ENCODE measurements at regions not wholly inside any gene's neighbourhood (a gene's known extent, or its start where the extent isn't known, plus 50 kb on each side); places are given as distances from the start of the nearest gene placed in this dataset.

DNA sequence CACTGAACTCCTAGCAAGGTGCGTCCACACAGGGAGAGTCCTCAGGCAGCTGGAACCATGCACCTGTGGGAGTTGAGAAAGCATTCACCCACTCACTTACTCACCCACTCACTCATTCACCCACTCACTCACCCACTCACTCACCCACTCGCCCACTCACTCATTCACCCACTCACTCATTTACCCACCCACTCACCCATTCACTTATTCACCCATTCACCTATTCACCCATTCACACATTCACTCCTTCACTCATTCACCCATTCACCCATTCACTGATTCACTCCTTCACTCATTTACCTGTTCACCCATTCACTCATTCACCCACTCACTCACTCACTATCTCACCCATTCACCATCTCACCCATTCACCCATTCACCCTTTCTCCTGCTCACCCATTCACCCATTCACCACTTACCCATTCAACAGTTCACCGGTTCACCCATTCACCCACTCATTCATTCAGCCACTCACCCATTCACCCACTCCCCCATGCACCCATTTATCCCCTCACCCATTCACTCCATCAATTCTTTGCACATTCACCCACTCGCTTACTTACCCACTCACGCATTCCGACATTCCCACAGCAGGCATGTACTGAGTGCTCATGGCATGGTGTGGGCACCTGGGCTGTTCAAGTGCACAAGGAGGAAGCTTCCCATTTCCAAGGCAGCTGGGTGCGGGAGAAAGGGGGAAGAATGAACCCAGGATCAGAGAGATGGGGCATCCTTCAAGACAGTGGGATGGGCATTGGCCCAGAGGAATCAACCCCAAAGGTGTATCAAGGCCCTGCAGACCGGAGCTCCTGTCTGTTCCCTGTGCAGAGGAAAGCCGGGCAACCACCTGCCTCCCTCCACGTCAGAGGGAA is 135.2 kb upstream of the C14orf180 start:
- no peak for DNase-seq

DNA sequence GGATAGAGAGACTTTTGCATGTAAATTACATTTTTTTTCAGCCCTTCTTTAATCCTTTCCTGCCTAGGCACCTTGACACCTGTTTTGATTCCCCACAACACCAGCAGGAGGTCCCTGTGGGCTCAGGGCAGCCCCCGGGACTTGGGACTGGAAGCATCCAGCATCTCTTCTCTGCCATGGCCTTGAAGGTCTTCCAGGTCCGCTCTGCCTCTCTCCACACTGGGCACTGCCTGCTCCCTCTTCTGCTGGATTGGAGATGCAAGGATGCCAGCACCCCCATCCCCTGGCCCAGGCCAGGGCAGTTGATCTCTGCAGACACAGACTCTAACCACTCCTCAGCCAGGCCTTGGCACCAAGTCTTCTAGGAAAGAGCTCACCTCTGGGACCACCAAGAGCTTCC is 134.5 kb upstream of the C14orf180 start:
- no peak for DNase-seq

DNA sequence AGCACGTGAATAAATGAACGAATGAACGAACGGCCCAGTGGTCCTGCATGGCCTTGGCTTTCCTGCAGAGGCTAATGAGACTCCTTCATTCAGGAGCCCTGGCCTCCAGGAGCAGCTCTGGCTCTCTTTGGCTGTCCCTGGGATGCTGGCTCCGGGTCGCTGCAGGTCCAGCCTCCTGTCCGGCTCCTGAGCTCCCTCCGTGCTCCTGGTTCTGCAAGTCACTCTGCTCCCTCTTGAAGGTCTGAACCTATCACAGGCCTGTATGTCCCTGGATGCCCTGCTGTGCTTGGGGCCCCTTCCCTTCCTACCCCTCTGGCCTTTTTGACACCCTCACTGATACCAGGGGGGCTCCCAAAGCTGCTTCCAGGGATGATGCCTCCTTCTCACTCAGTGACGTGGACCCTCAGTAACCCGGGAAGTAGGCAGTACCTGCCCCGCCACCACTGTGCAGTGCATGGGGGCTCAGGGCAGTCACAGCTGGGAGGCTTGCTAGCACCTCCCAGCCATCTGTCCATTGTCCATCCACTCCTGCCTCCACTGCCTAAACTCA is 133.7 kb upstream of the C14orf180 start:
- peak in 1 of 2 experiments; percentile 67 for DNase-seq

DNA sequence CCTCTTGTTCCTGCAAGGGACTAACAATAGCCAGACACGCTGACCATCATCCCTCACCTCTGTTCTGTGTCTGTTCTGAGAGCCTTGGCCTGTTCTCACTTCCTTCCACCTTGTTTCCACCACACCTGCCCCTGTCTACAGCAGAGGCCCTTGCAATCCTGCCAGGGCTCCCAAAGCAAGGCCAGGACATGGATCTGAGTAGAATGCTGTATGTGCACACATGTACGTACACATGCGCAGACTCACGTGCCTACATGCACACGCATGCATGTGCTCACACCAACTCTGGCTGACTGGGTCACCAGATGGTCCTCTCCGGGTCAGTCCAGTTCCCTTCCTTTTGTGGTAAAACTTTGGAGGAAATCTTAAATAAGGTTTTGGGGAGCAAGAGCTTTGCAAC is 133.0 kb upstream of the C14orf180 start:
- no peak for DNase-seq

DNA sequence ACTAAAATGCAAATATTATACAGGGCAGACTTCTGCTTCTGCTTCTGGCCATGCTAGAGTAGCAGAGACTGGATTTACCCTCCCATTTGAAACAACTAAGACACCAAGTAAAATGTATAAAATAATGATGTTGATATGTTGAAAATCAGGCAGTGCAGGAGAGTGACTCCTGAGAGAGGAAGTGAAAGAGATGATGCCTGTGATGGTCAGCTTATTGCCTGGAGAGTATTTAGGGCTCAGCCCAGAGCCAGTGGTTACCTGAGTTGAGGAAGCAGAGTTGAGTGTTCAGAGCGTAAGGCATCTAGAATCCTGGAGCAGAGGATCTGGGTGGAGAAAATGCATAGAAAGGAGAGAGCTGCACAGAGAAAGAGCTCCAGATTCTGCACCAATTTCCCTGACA is 131.8 kb upstream of the C14orf180 start:
- no peak for DNase-seq

DNA sequence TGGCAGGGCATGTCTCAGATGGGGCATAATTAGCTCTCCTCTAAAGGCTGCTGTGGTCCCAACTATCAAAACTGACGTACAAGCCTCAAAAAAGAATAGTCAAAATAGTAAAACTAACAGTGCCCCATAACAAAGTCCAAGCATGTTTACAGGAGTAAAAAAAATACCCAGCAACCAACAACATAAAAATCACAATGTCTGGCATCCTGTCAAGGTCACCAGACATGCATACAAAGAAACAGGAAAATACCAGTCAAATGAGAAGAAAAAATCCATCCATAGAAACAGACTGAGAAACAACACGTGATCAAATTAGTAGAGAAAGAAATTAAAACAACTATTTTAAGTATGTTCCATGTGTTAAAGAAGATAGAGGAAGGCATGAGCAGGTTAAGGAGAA is 131.2 kb upstream of the C14orf180 start:
- no peak for DNase-seq

DNA sequence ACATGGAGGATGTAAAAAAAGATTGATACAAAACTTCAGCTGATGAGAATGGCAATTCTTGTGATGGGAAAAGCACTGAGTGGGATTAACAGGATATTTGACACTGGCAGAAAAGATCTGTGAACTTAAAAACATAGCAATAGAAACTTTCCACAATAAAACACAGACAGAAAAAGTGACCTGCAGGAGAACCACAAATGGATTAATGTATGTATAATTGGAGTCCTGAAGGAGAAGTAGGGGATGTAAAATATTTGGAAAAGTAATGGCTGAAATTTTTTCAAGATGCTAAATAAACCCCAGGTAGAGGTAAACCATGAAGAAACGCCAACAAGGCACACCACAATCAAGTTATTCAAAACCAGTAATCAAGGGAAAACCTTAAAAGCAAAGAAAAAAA is 130.8 kb upstream of the C14orf180 start:
- no peak for DNase-seq

DNA sequence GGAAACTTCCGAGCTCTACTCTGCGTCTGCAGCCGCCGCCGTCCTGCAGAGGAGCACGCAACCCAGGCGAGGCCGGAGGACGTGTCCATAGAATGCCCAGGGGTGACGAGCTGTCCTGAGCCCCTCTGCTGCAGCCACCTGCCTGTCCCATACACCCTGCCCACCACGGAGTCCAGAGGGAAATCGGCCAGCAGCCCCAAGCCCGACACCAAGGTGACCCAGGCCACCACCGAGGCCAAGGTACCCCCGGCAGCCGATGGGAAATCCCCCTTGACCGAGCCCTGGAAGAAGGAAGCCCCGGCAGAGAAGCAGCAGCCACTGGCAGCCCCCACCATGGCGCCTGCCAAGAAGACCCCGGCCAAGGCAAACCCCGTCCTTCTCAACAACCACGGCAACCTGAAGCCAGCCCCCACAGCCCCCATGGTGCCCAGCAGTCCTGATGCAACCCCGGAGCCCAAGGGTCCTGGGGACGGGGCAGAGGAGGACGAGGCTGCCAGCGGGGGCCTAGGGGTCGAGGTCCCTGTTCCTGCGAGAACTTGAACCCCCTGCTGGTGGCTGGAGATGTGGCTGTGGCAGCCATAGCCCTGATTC is 128.7 kb upstream of the C14orf180 start:
- DNase-seq: no peak

DNA sequence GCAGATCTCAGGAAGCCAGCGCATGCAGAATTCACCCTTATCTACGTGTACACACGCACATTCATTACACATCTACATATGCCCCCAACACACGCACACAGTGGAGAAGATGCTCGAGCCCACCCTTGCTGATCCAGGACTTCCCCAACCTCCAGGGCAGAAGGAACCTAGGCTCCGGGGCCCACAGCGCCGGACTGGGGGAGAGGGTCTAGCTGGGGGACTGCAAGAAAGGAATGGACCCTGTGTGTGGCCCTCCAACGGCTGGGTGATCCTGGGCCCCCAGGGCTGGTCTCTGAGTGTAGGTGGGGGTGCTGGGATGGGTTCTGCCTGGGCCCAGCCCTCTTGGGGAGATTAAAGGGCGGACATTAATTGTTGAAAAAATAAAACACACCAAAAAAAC is 128.1 kb upstream of the C14orf180 start:
- no peak for DNase-seq

DNA sequence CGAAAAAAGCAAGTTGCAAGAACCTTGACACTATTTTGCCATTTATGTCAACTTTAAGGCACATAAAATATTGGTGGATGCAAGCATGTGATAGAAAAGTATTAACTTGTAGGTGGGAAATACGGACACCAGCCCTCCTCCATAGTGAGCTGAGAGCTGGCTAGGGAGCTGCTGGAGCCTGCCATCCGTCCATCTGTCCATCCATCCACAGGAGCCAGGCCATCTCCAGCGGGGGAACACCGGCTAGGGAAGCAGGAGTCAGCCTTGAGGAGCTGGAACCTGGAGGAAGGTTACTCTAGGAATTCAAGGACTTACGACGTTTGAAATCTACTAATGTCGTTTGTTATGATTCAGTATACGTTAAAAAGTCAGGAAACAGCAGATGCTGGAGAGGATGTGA is 120.7 kb upstream of the C14orf180 start:
- no peak for DNase-seq

DNA sequence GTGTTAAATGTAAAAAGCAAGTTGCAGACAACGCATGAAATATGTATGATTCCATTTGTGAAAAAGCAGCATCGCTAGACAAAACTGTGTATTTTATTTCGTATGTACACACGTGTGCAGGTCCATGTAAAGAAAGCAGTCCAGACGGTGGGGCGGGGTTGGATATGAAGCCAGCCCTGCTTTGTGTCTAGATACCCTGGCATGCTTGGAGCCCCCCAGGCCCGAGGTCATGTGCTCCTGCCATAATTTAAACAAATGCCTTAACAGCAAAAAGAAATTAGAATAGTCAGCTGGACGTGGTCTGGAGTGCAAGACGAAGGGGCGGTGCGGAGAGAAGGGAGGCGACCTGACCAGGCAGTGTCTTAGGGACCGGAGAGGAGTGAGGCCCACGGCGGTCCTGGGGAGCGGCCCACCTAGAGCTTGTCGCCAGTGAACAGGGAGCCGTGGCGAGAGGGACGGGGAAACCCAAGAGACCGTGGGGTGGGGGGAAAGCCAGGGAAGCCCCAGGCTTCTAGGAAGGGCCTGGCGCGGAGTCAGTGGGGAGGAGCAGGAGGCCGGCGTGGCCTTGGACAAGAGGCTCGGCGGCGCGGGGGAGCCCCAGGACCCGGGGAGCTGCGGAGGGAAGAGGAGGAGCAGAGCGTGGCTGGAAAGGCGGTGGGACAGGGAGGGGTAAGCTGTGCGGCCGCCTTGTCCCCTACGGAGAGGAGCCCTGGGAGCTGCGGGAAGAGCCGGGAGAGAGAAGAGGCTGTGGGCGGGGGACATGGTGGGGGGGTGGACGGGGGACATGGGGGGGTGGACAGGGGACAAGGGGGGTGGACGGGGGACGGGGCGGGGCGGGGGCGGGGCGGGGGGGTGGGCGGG is 118.5 kb upstream of the C14orf180 start:
- no peak for DNase-seq

DNA sequence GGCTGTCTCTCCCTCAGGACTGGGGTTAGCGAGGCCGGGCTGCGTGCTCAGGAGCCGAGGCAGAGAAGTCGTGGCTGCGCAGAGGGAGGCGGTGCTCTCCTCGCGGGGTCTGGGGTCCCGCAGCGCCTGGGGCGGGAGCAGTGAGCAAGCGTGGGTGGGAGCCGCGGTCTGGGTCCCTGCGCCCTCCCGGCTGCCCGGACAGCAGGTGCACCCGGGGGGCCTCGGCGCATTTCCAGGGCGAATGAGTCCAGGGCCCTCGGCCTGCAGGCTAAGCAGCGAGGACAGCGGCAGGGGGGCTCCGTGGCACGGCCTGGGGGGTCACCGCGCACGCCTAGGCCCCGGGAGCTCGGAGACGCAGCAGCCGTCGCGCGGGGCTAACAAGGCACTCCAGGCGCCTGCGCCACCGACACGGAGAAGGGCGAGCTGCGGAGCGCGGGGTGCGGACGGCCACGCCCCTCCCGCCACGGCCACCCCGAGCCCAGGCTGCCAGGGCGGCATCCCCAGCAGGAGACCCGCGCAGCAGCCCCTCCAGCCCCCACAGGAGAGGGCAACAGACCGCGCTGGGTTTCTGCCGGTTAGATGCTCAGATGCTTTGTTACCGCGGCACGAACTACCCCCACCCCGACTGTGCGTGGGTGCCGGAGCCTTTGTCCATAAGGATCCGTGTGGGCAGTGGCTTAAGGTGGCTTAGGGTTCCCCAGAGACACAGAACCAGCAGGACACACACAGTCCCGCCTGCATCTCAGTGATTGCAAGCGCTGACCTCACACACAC is 117.7 kb upstream of the C14orf180 start:
- peak; percentile 20 to 49 for DNase-seq

DNA sequence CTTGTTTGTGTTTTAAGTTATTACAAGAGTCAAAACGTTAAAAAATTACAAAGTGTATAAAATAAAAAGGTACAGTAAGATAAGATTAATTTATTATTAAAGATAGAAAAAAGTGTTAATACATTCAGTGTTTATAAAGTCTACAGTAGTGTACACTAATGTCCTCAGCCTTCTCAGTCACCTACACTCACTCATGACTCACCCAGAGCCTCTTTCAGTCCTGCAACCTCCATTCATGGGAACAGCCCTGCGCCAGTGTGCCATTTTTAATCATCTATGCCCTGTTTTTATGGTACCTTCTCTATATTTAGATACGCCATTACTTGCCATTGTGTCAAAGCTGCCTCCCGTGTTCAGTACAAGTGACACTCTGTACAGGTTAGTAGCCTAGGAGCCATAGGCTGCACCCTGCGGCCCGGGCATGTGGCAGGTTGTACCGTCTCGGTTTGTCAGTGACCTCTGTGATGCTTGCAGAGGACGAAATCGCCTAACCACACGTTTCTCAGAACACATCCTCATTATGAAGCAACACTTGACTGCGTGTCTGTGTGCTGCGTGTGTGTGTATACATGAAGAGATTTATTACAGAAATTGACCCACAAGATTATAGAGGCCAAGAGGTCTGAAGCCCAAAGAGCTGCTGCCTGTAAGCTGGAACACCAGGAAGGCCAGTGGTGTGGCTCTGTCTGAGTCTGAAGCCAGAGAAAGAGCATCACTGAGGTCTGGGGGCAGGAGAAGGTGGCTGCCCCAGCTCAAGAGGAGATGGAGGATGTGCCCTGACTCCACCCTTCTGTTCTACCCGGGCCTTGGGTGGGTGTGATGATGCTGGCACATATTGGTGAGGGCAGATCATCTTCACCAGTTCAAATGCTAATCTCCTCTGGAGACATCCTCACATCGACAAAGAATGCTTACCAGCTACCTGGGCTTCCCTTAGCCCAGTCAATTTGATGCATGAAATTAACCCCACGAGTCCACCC is 116.6 kb upstream of the C14orf180 start:
- no peak for DNase-seq

DNA sequence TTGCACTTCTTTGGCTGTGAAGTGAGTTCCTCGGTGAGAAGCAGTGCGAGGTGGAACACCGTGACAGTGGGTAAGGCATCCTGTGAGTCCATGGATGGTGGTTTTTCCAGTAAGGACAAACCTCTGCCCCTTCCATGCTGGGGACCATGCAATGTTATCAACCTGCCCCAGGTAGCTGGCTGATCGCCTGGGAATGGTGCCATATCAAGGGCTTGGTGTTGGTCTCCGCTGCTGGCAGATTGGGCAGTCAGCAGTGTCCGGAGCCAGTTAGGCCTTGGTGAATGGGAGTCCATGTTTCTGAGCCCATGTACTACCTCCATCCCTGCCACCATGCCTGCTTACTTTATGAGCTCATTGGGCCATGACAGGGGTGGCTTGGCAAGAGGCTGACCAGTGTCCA is 114.7 kb upstream of the C14orf180 start:
- no peak for DNase-seq

DNA sequence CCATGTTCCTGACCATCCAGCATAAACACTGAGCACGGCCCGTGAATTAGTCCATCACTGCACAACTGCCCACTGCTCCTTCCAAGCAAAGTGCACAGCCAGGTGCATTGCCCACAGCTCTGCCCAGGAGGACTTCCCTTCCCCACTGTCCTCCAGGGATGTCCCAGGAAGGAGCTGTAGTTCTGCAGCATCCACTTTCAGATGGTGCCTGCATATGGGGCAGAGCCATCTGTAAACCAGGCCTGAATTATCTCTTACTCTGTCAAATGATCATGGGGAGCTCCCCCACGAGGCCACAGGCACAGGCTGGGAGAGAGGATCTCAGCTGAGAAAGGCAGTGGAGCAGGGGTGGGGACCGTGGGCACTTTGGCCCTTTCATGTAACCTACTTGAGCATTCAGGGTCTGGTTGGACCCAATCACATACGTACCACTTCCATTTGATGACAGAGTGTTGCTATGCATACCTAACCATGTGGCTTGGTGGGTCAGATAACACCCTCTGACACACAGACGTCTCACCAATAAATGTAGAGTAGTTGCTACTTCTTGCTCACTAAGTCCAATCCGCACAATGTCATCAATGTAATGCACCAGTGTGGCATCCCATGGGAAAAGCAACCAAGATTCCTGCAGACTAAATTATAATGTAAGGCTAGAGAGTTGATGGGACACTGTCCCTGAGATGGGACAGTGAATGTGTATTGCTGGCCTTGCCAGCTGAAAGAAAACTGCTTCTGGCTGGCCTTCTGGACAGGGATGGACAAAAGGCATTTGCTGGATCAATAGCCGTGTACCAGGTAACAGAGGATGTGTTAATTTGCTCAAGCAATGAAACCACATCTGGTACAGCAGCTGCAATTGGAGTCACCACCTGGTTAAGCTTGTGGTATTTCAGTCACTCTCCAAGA is 113.8 kb upstream of the C14orf180 start:
- DNase-seq: no peak

DNA sequence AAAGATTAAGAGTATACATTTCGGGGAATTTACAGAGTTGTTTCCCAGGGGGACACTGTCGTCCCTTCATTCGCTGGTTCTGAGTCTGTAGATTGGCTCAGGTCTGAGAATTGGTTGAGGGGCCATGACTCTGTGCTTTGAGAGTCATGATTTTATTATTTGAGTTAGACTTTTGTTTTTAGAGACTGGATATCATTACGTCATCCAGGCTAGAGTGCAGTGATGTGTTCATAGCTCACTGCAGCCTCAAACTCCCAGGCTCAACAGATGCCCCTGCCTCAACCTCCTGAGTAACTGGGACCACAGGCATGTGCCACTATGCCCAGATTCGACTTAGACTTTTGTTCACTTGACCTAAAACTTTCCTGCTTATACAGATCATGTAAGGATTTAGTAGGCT is 112.3 kb upstream of the C14orf180 start:
- no peak for DNase-seq

DNA sequence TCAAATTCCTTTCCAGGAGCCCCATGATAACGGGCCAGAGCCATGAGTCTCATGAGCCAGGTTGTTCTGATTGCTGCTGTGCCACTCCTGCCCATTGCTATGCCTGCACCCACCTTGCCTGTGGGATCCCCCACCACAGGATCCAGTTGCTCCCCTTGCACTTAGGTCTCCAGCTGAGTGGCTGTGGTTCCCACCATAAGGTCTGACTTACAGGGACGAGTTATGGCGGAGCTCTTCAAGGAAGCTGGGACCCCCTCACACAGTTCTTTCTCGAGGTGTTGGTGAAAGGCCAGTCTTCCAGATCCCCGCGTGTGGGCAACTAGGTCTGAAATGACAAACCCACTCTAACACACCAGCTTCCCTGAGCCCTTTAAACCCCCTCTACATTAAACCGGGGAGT is 111.9 kb upstream of the C14orf180 start:
- DNase-seq: no peak

DNA sequence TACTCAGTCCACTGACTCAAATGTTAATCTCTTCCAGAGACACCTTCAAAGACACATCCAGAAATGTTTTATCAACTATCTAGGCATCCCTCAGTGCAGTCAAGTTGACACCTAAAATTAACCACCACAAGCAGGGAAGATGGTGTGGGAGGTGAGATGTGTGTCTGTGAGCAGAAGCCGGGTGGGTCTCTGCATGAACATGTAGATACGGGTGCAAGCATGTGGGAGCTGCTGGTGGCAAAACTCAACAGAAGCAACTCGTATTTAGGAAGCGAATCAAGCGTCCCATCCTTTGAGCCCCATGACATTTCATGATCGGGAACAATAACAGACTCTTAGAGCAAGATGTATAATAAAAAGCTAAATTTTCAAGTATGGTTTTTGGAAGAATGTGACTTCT is 110.0 kb upstream of the C14orf180 start:
- DNase-seq: no peak

DNA sequence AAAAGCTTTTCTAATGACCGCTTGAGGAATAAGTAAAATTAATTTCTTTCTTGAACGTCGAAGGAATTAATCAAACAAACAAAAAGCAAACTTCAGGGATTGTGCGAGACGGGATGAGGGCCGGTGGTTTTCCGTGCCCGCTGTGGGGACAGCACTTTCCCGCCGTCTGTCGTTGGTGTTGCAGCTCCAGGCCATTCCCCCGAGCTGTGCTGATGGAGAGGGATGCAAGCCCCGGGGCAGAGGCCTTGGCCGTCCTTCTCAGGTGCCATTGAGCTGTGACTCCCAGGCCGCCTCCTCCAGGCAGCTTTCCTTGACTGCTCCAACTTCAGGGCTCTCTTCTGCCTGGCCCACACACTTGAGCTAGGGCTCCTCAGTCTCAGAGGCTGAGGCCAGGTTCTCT is 109.0 kb upstream of the C14orf180 start:
- no peak for DNase-seq

DNA sequence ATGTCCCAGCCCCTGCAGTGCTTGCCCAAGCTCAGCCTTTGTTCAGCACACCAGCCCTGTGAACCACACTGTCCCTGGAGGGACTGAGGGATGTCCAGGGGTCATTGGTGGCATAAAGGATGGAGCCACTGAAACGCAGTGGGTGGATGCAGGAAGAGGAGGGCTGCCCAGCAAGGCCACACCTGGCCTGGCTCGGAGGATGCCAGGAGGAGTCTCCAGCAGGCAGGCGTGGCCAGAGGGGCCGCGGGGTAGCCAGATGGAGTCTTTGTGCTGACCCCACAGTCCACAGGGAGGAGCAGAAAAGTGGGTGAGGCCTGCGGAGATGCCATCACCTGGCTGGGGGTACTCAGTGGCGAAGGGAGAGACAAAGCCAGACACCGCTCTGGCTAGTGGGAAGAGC is 108.5 kb upstream of the C14orf180 start:
- DNase-seq: no peak

All from NCI-H524 (cell line).